Transverse colon (tissue), 4 donors: ENCODE measurements at regions not wholly inside any gene's neighbourhood (a gene's known extent, or its start where the extent isn't known, plus 50 kb on each side); places are given as distances from the start of the nearest gene placed in this dataset.

Experiments used
- DNase-seq: peaks from one replicate; pipeline ENCODE4 v3.0.0-alpha.2; 2019
- H3K27ac ChIP-seq, 4 donors: fragments of 200-600 bp; sonication (generic); 2 replicates each; pipeline ENCODE4 v1.5.1; 2016 to 2018; ENCODE audit warnings: inconsistent platforms in 4 of 4
- H3K27me3 ChIP-seq: fragments of 200-600 bp; sonication (generic); 2 replicates; pipeline ENCODE4 v1.5.1; 2017; ENCODE audit warnings: inconsistent platforms
- H3K36me3 ChIP-seq, 4 donors: fragments of 200-600 bp; sonication (generic); 2 replicates each; pipeline ENCODE4 v1.5.1; 2017 to 2019; ENCODE audit warnings: inconsistent platforms in 4 of 4
- H3K4me1 ChIP-seq, 4 donors: fragments of 200-600 bp; sonication (generic); 2 replicates each; pipeline ENCODE4 v1.5.1; 2017 to 2020; ENCODE audit warnings: inconsistent platforms in 4 of 4
- H3K4me3 ChIP-seq, 4 donors: fragments of 200-600 bp; sonication (generic); 1 replicate in 1 of 4; 2 replicates in 3 of 4; pipeline versions ENCODE4 v1.5.1 to v1.6.1; 2017 to 2019; ENCODE audit warnings: inconsistent platforms in 4 of 4
- H3K9me3 ChIP-seq, 2 donors: fragments of 200-600 bp; sonication (generic); 2 replicates each; pipeline ENCODE4 v1.5.1; 2017 to 2019; ENCODE audit warnings: inconsistent platforms in 2 of 2
- EP300 ChIP-seq: sonication (generic); formaldehyde crosslinking; IDR thresholded peaks from one replicate; pipeline ENCODE4 v1.6.1; 2017; ENCODE audit warnings: antibody characterized with exemption, low read depth
- POLR2A ChIP-seq: fragments of 450-650 bp; IDR thresholded peaks from one replicate; pipeline ENCODE4 v1.6.1; 2016; ENCODE audit warnings: antibody characterized with exemption, mild to moderate bottlenecking, moderate library complexity
- POLR2AphosphoS5 ChIP-seq, 3 donors: sonication (generic); formaldehyde crosslinking; IDR thresholded peaks; one replicate each; pipeline ENCODE4 v1.6.1; 2016; ENCODE audit warnings: antibody characterized with exemption in 3 of 3
- WGBS, 2 donors: methylation state at CpG; one replicate each; pipeline ENCODE4 v1.1.5; 2018; ENCODE audit warnings: low coverage in 1 of 2; 5-methylcytosine and 5-hydroxymethylcytosine counted together
- in situ Hi-C, 4 donors: fragments of 200-750 bp; cut with MboI; loops; one replicate each; pipeline versions ENCODE4 v1.15.0 to v1.15.1; 2017; ENCODE audit warnings: low sequenced_read_pairs in 3 of 4, low pct_ligation_motif_present in 1 of 4, low pct_unique_long_range_greater_than_20kb in 1 of 4
- intact Hi-C: fragments of 100-400 bp; cut with DNase I; formaldehyde crosslinking; loops from one replicate; pipeline ENCODE4 v1.15.1; 2023; ENCODE audit warnings: low total_unique reads
- TF ChIP-seq, protein P1 (sequence below), 5 experiments: fragments of 200-600 bp in 3 of 5; fragments of 450-650 bp in 2 of 5; sonication (generic) in 3 of 5; IDR thresholded peaks; 1 replicate in 2 of 5; 2 replicates in 3 of 5; pipeline ENCODE4 v1.5.1; 2016 to 2017; ENCODE audit warnings: antibody characterized with exemption in 5 of 5, inconsistent platforms in 3 of 5, mild to moderate bottlenecking in 2 of 5, moderate library complexity in 1 of 5

DNA sequence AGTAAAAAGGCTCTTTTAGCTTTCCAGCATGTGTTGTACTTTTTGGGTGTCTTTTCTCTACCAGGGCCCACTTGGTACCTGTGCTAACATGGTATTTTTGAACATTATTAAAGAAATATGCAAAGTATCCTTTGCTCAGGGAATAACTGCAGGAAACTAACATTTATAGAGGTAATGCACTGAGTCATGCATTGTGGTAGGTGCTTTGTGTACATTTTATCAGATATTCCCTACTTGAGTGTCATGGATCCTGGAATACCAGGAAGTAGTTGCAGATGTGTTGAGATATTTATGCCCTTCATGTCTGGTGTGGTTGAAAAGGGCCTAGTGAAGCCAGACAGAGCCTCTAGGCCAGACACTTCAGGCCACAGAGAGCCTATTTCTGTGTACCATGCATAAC, 215.5 kb upstream of the CYRIA start:
- in situ Hi-C loops, result no loop called here

GRCh38 chr2:16871411-16871810, 205.8 kb upstream of the CYRIA start:
- intact Hi-C loops, result no loop called here

More for the DNA sequence above, 215.5 kb upstream of the CYRIA start:
- Histone ChIP-seq H3K9me3 (no peaks in the 10 kb centered on the region), H3K36me3 (no peaks in the 10 kb centered on the region), H3K4me1 (no peaks in the 10 kb centered on the region), H3K27ac (no peak overlapping the region), H3K4me3 (no peak overlapping the region), H3K27me3 (no peaks in the 10 kb centered on the region)
- intact Hi-C loops, result no loop called here
- DNase-seq, result no peak
- TF ChIP-seq EP300, result no peak
- no peak for TF ChIP-seq POLR2A
- TF ChIP-seq POLR2AphosphoS5 (IDR thresholded peaks at IDR 0.05), result no peak
- TF ChIP-seq, protein P1, sequence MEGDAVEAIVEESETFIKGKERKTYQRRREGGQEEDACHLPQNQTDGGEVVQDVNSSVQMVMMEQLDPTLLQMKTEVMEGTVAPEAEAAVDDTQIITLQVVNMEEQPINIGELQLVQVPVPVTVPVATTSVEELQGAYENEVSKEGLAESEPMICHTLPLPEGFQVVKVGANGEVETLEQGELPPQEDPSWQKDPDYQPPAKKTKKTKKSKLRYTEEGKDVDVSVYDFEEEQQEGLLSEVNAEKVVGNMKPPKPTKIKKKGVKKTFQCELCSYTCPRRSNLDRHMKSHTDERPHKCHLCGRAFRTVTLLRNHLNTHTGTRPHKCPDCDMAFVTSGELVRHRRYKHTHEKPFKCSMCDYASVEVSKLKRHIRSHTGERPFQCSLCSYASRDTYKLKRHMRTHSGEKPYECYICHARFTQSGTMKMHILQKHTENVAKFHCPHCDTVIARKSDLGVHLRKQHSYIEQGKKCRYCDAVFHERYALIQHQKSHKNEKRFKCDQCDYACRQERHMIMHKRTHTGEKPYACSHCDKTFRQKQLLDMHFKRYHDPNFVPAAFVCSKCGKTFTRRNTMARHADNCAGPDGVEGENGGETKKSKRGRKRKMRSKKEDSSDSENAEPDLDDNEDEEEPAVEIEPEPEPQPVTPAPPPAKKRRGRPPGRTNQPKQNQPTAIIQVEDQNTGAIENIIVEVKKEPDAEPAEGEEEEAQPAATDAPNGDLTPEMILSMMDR (IDR thresholded peaks at IDR 0.05), result no peak

GRCh38 chr2:16870491-16871076, 204.9 kb upstream of the CYRIA start:
- 84 to 87% methylated on average over 3 to 5 of the region's 5 CpGs for WGBS, 2 donors
- no peak overlapping the region for H3K4me3 ChIP-seq
- H3K27me3 ChIP-seq, result no peaks in the 10 kb centered on the region
- in situ Hi-C loops, result no loop called here
- intact Hi-C loops, result no loop called here
- no peaks in the 10 kb centered on the region for H3K4me1 ChIP-seq
- H3K36me3 ChIP-seq, result no peaks in the 10 kb centered on the region
- no peak for TF ChIP-seq POLR2AphosphoS5 (IDR thresholded peaks at IDR 0.05)
- no peaks in the 10 kb centered on the region for H3K9me3 ChIP-seq
- DNase-seq, result no peak
- no peak overlapping the region for H3K27ac ChIP-seq

More at GRCh38 chr2:16871411-16871810, 205.8 kb upstream of the CYRIA start:
- TF ChIP-seq EP300, result no peak
- TF ChIP-seq POLR2AphosphoS5 (IDR thresholded peaks at IDR 0.05), result no peak
- TF ChIP-seq POLR2A, result no peak
- TF ChIP-seq, protein P1 (IDR thresholded peaks at IDR 0.05), result no peak
- Histone ChIP-seq H3K4me3 (no peak overlapping the region), H3K27ac (no peak overlapping the region), H3K27me3 (no peaks in the 10 kb centered on the region), H3K4me1 (no peaks in the 10 kb centered on the region), H3K9me3 (no peaks in the 10 kb centered on the region), H3K36me3 (no peaks in the 10 kb centered on the region)
- WGBS, 2 donors, result 41 to 51% methylated on average over 2 of the region's 2 CpGs
- DNase-seq, result no peak
- in situ Hi-C loops, result no loop called here

- no peaks in the 10 kb centered on the region for H3K4me1 ChIP-seq
- H3K27ac ChIP-seq, result no peak overlapping the region
- TF ChIP-seq POLR2A (no peak), EP300 (no peak), POLR2AphosphoS5 (IDR thresholded peaks at IDR 0.05) (no peak)
- TF ChIP-seq, protein P1 (IDR thresholded peaks at IDR 0.05), result no peak
- H3K27me3 ChIP-seq, result no peaks in the 10 kb centered on the region
- 73 to 88% methylated on average over 3 to 4 of the region's 4 CpGs for WGBS, 2 donors
- no peak for DNase-seq
- in situ Hi-C loops, result no loop called here
- no peaks in the 10 kb centered on the region for H3K36me3 ChIP-seq
- no peaks in the 10 kb centered on the region for H3K9me3 ChIP-seq
- intact Hi-C loops, result no loop called here
- no peak overlapping the region for H3K4me3 ChIP-seq
Observed at GRCh38 chr2:16869711-16870110, 204.1 kb upstream of the CYRIA start.

- H3K27me3 ChIP-seq, result no peaks in the 10 kb centered on the region
- no peak for DNase-seq
- in situ Hi-C loops, result no loop called here
- H3K9me3 ChIP-seq, result no peaks in the 10 kb centered on the region
- H3K27ac ChIP-seq, result no peak overlapping the region
- no peaks in the 10 kb centered on the region for H3K4me1 ChIP-seq
- 60 to 64% methylated on average over 4 to 6 of the region's 6 CpGs for WGBS, 2 donors
- TF ChIP-seq, protein P1 (IDR thresholded peaks at IDR 0.05), result no peak
- no peak for TF ChIP-seq EP300
- TF ChIP-seq POLR2AphosphoS5 (IDR thresholded peaks at IDR 0.05), result no peak
- no peak for TF ChIP-seq POLR2A
- H3K4me3 ChIP-seq, result no peak overlapping the region
- intact Hi-C loops, result no loop called here
- H3K36me3 ChIP-seq, result no peaks in the 10 kb centered on the region
Observed at GRCh38 chr2:16862471-16862870, 196.8 kb upstream of the CYRIA start.
